ENCODE measurements at regions not wholly inside any gene's neighbourhood (a gene's known extent, or its start where the extent isn't known, plus 50 kb on each side); places are given as distances from the start of the nearest gene placed in this dataset.

DNA sequence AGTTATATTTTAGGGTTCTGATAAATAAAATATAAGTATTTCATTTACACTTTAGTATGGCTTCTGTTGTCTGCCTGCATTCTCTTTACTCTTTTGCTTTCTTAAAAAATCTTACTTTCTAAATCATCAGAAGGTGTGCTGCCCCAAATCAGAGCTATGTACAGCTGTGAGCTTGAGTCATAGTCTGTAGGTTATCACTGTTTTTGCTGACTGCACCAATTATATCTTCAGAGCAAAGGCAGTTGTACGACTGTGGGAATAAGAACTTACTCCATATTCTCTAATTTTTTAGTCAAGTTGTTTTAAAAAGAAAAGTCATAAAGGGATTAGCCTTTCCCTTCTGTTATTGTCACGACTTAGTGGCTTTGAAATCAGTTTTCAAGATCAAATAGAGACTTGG is 1649.0 kb downstream of the HACE1 start:
- DNase-seq (ENCODE audit: low read depth in 2 of 3, low spot score in 1 of 3) = no peak

DNA sequence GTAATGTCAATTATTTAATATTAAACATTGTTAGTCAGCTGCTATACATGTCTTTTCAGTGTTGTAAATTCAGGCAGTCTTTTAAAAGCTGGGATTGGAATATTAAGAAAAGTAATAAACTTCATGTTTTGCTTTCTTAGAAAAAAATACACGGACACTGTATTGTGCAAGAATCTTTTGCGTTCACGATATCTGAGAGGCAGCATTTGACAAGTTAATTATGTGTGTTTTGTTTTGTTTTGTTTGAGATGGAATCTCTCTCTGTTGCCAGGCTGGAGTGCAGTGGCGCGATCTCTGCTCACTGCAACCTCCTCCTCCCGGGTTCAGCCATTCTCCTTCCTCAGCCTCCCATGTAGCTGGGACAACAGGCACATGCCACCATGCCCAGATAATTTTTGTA is 1661.3 kb downstream of the HACE1 start:
- no peak for DNase-seq (ENCODE audit: low read depth in 2 of 3, low spot score in 1 of 3)

DNA sequence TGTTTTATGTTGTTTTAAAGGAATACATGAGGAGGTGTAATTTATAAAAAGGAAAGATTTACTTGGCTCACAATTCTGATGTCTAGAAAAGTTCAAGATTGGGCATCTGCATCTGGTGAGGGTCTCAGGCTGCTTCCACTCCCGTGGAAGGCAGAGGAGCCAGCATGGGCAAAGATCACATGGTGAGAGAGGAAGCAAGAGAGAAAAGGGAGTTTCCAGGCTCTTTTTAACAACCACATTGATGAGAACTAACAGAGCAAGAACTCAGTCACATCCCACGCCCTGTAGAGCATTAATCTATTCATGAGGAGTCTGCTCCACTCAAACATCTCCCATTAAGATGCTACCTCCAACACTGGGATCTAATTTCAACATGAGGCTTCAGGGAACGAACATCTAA is 1666.3 kb downstream of the HACE1 start:
- no peak for DNase-seq (ENCODE audit: low read depth in 2 of 3, low spot score in 1 of 3)

DNA sequence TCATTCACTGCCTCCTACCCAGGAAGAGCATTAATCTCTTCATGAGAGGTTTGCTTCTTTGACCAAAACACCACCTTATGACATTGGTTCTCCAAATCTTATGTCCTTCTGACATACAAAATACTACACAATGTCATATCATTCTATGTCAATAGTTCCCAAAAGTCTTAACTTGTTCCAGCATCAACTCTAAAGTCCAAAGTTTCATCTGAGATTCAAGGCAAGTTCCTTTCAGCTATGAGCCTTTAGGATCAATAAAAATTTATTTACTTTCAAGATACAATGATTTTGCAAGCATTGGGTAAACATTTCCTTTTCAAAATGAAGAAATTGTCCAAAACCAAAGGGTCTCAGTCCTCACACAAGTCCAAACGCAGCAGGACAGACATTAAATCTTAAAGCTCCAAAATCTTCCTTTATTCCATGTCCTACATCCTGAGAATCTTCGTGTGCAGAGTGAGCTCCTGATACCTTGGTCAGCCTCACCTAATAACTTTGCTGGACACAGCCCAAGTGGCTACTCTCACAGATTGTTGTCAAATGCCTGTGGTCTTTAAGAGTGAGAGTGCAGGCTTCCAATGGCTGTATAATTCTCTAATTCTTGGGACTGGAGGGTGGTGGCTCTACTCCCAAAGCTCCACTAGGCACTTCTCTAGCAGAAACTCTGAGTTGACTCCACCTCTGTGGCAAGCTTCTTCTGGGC is 1668.2 kb downstream of the HACE1 start:
- no peak for DNase-seq (ENCODE audit: low read depth in 2 of 3, low spot score in 1 of 3)

DNA sequence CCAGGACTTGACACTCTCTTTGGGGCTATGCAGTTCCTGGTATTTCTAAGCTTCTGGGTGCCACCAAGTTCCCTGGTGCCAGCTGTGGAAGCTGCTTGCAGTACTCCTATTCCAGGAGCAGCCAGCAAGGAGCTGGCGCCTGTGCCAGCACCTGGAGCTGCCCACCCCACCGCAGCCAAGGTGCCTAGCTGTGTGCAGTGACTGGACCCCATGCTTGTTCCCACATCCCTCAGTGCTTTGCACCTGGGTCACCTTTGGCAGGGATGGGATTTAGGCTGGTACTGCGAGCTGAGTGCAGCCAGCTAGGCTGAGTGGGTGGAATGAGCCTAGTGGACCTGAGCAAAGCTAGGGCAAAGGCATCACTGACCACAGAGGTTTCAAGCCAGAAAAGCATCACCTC is 1674.9 kb downstream of the HACE1 start:
- DNase-seq (ENCODE audit: low read depth in 2 of 3, low spot score in 1 of 3) = no peak

DNA sequence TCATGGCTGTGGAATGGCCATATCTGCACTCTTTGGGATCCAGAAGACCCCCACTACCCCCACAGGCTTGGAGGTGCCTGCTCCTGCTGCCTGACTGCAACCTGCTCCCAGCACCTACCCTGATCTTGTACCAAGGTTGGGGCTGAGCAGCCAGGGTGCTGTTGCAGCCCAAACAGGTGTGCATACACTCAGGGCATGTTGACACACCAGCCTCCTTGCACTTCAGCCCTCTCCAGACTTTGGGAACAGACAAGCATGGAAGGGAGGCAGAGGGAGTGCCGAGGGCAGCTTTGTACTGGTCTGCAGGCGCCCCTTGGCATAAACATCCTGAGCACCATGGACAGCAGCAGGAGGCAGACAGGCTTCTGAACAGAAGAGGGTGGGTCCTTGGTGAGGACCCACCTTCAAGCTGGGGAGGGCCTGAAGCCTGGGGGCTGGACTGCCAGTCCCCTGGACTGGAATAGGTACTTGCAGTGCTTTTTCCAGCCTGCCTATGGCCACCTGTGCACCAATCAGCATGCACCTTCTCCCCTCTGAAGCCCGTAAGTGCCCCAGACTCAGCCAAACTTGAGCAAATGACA is 1675.8 kb downstream of the HACE1 start:
- no peak for DNase-seq (ENCODE audit: low read depth in 2 of 3, low spot score in 1 of 3)

GRCh38 chr6:103178193-103178592 is 1681.5 kb downstream of the HACE1 start:
- no peak for DNase-seq (ENCODE audit: low read depth in 2 of 3, low spot score in 1 of 3)

- no peak for DNase-seq (ENCODE audit: low read depth in 2 of 3, low spot score in 1 of 3)
Measured at GRCh38 chr6:103177791-103178190, 1681.9 kb downstream of the HACE1 start.

GRCh38 chr6:103175056-103175455 is 1684.7 kb downstream of the HACE1 start:
- DNase-seq (ENCODE audit: low read depth in 2 of 3, low spot score in 1 of 3) = no peak

DNA sequence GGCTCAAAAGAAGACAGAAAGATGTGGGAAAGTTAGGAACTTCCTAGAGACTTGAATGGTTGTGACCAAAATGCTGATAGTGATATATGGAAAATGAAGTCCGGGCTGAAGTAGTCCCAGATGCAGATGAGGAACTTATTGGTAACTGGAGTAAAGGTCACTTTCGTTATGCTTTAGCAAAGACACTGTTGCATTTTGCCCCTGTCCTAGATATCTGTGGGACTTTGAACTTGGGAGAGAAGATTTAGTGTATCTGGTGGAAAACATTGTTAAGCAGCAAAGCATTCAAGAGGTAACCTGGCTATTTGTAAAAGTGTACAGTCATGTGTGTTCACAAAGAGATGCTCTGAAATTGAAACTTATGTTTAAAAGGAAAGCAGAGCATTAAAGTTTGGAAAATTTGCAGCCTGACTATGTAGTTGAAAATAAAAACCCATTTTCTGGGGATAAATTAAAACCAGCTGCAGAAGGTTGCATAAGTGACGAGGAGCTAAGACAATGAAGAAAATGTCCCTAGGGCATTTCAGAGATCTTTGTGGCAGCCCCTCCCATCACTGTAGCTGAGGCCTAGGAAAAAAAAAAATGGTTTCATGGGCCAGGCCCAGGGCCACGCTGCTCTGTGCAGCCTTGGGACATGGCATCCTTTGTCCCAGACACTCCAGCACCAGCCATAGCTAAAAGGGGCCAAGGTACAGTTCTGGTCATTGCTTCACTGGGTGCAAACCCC is 1692.2 kb downstream of the HACE1 start:
- DNase-seq (ENCODE audit: low read depth in 2 of 3, low spot score in 1 of 3) = no peak

DNA sequence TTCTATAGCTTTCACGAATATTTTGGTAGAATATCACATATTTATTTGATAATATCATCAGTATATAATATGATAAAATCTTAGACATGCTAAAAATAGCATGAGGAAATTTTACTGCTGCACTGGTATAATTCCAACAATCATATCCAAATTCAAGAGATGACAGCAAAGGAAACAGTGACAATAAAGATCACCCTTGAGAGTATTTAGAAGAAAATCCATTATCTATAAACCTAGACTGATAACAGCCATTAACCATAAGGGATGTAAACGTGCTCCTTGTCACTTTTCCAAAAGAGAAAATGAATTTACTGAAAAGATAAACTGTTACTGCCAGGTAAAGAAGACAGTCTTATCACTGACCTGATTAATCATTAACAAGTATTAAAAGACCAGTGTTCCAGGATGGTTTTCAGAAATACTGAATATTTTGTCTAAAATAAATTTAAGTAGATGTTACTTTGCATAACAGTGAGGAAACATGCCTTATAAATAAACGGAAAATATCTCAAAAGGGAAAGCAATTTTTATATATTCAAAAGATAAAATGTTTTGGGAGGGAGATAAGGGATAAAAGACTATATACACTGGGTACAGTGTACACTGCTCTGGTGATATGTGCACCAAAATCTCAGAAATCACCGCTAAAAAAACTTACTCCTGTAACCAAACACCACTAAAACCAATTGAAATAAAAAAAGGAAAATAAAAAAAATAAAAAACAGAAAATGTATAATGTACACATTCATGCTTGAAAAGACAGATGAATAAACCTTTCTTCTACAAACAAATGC is 1704.7 kb downstream of the HACE1 start:
- DNase-seq (ENCODE audit: low read depth in 2 of 3, low spot score in 1 of 3) = no peak

GRCh38 chr6:103153016-103153415 is 1706.7 kb downstream of the HACE1 start:
- no peak for DNase-seq (ENCODE audit: low read depth in 2 of 3, low spot score in 1 of 3)

GRCh38 chr6:103142902-103143301 is 1716.8 kb downstream of the HACE1 start:
- no peak for DNase-seq (ENCODE audit: low read depth in 2 of 3, low spot score in 1 of 3)

DNA sequence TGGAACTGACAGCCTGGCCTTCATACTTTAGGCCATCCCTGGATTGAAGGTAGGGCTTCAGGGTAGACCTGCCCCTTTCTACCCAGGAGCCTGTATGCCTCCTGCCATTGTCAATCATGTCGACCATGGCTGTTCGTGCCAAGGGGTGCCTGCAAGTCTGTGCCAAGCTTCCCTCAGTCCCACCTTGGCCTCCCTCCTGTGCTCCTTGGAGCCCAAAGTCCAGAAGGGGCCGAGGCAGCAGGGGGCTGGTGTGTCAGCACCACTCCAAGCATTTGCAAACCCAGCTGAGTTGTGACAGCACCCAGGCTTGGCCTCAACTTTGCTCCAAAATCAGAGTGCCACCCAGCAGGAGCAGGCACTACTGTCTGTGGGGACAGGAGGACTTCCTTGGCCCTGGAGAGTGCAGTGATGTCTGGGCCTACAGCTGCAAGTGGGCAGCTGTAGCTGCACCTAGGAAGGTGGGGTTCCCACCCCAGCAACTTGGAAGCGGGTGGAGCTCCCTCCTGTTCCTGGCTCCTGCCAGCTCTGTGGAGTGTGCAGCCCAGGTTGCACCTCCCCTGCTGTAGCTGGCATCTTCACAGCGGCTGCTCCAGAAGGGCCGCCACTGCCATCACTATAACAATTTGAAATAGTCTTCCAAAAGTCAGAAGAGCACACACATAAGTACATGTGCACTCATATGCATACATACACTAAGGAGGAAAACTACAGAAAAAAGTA is 1719.3 kb downstream of the HACE1 start:
- DNase-seq (ENCODE audit: low read depth in 2 of 3, low spot score in 1 of 3) = no peak

DNA sequence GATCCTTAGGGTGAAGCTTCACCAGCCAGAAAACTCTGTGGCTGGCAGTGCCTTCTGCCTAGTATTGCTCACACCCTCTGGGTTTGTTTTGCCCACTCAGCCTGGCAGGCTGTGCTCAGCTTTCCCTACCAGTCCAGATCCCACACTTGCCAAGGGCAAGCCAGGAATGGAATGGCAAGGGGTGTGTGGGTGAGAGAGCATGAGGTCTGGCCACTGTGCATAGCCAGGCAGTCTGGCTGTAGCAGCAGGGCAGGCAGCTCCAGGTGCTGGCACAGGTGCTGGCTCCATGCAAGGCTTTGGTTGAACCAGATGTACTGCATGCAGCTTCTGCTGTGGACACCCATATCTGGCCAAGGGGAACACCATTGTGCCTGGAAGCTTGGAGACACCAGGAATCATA is 1720.3 kb downstream of the HACE1 start:
- DNase-seq (ENCODE audit: low read depth in 2 of 3, low spot score in 1 of 3) = no peak

GRCh38 chr6:103124471-103124870 is 1731.0 kb downstream of the GRIK2 start:
- DNase-seq (ENCODE audit: low read depth in 2 of 3, low spot score in 1 of 3) = no peak

- no peak for DNase-seq (ENCODE audit: low read depth in 2 of 3, low spot score in 1 of 3)
Measured at GRCh38 chr6:103122766-103123601, 1729.5 kb downstream of the GRIK2 start.

DNA sequence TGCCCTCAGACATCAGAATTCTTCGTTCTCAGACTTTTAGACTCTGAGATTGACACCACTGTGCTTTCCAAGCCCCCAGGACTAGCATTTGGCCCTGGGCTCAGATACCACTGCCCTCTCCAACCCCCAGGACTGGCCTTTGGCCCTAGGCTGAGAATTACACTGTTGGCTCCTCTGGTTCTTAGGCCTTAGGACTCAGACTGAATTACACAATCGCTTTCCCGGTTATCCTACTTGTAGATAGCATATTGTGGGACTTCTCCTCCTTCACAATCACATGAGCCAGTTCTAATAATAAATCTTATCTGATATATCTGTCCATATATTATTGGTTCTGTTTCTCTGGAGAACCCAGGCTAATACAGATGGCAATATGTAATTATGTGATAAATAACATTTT is 1725.5 kb downstream of the GRIK2 start:
- no peak for DNase-seq (ENCODE audit: low read depth in 2 of 3, low spot score in 1 of 3)

DNA sequence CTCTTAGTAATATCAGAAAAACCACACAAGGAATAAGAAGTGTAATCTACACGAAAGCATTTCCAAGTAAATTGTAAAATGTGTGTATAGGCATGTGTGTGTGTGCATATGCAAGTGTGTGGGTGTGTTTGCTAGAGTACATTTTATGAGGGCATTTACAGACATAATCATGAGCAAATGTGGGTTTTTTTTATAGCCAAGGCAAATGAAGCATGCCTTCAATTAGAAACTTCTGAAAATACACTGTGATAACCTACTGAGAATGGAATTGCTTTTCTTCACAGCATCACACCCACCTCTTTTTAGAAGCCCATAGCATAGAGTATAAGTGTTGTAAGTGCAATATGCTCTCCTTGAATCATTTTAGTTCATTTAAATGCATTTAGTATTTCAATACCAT is 1721.1 kb downstream of the GRIK2 start:
- no peak for DNase-seq (ENCODE audit: low read depth in 2 of 3, low spot score in 1 of 3)

DNA sequence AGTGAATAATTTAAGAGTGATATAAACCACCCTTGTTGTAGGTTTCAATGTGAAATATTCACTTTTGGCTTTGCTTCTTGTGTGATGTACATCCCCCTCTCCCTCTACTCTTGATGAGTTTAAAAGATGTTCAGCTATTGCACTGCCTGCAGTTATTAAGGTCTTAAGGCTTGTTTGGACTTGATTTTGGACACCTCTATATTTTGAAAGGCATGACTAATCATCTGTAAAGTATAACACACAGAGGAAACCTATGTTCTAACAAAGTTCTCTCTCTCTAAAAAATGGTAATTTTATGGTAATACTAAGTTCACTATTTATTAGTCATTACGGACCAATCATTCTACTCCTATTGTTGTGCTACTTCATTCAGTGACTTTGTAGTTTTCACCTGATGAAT is 1719.9 kb downstream of the GRIK2 start:
- DNase-seq (ENCODE audit: low read depth in 2 of 3, low spot score in 1 of 3) = no peak

All from stimulated activated CD4-positive, alpha-beta T cell treated with anti-CD3 and anti-CD28 coated beads, Interleukin-12 subunit alpha, Interleukin-12 subunit beta, amount 100 ng/mL, for 48 hours (primary cell).